ENCODE measurements at regions not wholly inside any gene's neighbourhood (a gene's known extent, or its start where the extent isn't known, plus 50 kb on each side); places are given as distances from the start of the nearest gene placed in this dataset.

DNA sequence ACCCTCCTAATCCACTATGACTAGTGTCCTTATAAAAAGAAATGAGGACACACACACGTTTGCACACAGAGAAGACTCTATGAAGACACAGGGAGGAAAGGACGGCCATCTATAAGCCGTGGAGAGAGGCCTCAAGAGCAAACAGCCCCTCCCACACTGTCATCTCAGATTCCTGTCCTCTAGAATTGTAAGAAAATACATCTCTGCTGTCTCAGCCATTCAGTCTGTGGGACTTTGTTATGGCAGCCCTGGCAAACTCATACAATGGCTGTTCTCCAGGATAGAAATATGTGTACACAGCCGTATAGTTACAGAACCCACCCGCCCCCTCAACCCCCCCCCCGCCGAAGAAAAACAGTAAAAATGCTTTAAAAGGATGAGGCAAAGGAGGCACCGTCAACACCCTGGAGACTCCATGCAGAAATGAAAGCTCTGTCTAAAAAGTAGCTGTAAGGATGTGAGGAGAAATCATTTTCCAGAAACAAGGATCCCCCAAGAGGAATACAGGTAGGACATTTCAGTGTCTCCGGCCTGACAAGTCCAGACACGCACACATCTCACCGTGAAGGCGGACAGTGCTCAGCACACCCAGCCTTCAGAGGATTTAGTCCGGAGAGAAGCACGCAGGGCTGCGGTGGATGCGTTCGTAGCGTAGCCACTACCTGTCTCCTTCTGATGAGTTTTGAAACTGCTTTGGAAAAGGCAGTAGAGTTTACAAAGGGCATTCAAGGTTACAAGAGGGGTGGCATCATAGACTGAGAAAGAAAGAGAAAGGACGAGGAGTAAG lies 110.8 kb upstream of the ERCC6L2 start:
- TF ChIP-seq, protein P1, sequence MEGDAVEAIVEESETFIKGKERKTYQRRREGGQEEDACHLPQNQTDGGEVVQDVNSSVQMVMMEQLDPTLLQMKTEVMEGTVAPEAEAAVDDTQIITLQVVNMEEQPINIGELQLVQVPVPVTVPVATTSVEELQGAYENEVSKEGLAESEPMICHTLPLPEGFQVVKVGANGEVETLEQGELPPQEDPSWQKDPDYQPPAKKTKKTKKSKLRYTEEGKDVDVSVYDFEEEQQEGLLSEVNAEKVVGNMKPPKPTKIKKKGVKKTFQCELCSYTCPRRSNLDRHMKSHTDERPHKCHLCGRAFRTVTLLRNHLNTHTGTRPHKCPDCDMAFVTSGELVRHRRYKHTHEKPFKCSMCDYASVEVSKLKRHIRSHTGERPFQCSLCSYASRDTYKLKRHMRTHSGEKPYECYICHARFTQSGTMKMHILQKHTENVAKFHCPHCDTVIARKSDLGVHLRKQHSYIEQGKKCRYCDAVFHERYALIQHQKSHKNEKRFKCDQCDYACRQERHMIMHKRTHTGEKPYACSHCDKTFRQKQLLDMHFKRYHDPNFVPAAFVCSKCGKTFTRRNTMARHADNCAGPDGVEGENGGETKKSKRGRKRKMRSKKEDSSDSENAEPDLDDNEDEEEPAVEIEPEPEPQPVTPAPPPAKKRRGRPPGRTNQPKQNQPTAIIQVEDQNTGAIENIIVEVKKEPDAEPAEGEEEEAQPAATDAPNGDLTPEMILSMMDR (IDR thresholded peaks at IDR 0.05; ENCODE audit: low read depth, low read length, poor library complexity, severe bottlenecking): no peak
- TF ChIP-seq EZH2phosphoT487 (IDR thresholded peaks at IDR 0.05; ENCODE audit: borderline replicate concordance, low read length): no peak
